ENCODE measurements at regions not wholly inside any gene's neighbourhood (a gene's known extent, or its start where the extent isn't known, plus 50 kb on each side); places are given as distances from the start of the nearest gene placed in this dataset.

DNA sequence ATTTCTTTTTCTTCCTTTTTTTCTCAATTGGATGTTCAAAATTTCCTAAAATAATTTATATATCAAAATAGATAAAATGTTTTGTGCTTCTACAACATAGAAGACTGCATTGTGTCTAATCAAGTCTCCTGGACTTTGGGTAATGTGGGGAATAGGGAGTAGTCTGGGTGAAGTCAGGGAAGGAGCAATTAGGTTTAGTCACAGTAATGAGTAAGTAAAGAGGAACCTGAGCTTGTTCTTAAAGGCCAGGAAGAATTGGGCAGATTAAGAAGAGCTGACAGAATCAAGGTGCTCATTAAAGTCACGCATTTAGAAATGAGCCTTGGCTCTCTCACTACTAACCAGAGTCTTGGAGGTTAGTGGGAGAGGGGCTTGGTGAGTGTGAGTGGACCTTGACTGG, 233.3 kb upstream of the SSTR1 start:
- H3K4me1 Mint-ChIP-seq (ENCODE audit: unreplicated experiment), result no peaks in the 10 kb centered on the region
- H3K9me3 Mint-ChIP-seq, result no peaks in the 10 kb centered on the region
- DNase-seq (ENCODE audit: extremely low spot score, unreplicated experiment), result no peak
- no peaks in the 10 kb centered on the region for H3K36me3 Mint-ChIP-seq
- H3K27me3 Mint-ChIP-seq, result no peaks in the 10 kb centered on the region
- H3K4me3 Mint-ChIP-seq, result no peak overlapping the region
- no peak for TF ChIP-seq CTCF (conservative IDR thresholded peaks at IDR 0.05)
- H3K27ac Mint-ChIP-seq, result no peak overlapping the region

DNA sequence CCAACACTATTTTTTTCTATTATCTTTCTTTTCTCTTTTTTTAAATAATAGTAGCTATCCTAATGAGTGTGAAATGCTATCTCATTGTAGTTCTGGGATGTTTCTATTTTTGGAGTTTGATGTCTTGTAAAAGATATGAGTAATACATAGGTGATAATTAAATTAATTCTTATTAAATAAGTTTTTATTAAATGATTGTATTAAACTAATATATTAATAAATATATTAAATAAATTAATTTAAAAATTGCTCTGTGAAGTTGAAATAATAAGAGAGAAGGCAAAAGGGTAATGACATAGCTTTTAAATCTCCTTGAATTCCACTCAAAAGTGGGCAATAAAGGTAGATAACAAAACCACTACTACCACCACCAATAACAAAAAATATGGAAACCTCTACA, 230.2 kb upstream of the SSTR1 start:
- no peak overlapping the region for H3K27ac Mint-ChIP-seq
- H3K9me3 Mint-ChIP-seq, result peaks cover 10% of the 10 kb centered on the region
- no peak for DNase-seq (ENCODE audit: extremely low spot score, unreplicated experiment)
- no peak overlapping the region for H3K4me3 Mint-ChIP-seq
- no peaks in the 10 kb centered on the region for H3K4me1 Mint-ChIP-seq (ENCODE audit: unreplicated experiment)
- no peak for TF ChIP-seq CTCF (conservative IDR thresholded peaks at IDR 0.05)
- H3K27me3 Mint-ChIP-seq, result no peaks in the 10 kb centered on the region
- H3K36me3 Mint-ChIP-seq, result no peaks in the 10 kb centered on the region

- Mint-ChIP-seq H3K27me3 (no peaks in the 10 kb centered on the region), H3K36me3 (no peaks in the 10 kb centered on the region), H3K9me3 (peaks cover 11% of the 10 kb centered on the region), H3K27ac (no peak overlapping the region), H3K4me1 (ENCODE audit: unreplicated experiment) (no peaks in the 10 kb centered on the region), H3K4me3 (no peak overlapping the region)
- DNase-seq (ENCODE audit: extremely low spot score, unreplicated experiment), result no peak
- TF ChIP-seq CTCF (conservative IDR thresholded peaks at IDR 0.05), result peak; percentile 88
Measured at GRCh38 chr14:37985826-37986470, 221.8 kb upstream of the SSTR1 start.

- Mint-ChIP-seq H3K4me1 (ENCODE audit: unreplicated experiment) (no peaks in the 10 kb centered on the region), H3K27ac (no peak overlapping the region), H3K4me3 (no peak overlapping the region), H3K9me3 (peaks cover 4% of the 10 kb centered on the region), H3K27me3 (no peaks in the 10 kb centered on the region), H3K36me3 (no peaks in the 10 kb centered on the region)
- DNase-seq (ENCODE audit: extremely low spot score, unreplicated experiment), result no peak
- TF ChIP-seq CTCF (conservative IDR thresholded peaks at IDR 0.05), result no peak
Measured at GRCh38 chr14:37988472-37988871, 219.2 kb upstream of the SSTR1 start.

- Mint-ChIP-seq H3K36me3 (no peaks in the 10 kb centered on the region), H3K27me3 (no peaks in the 10 kb centered on the region), H3K9me3 (peaks cover 4% of the 10 kb centered on the region), H3K4me1 (ENCODE audit: unreplicated experiment) (no peaks in the 10 kb centered on the region), H3K4me3 (no peak overlapping the region), H3K27ac (no peak overlapping the region)
- DNase-seq (ENCODE audit: extremely low spot score, unreplicated experiment), result no peak
- no peak for TF ChIP-seq CTCF (conservative IDR thresholded peaks at IDR 0.05)
Measured at GRCh38 chr14:37991027-37991426, 216.7 kb upstream of the SSTR1 start.

- no peak overlapping the region for H3K4me3 Mint-ChIP-seq
- H3K9me3 Mint-ChIP-seq, result peaks cover 4% of the 10 kb centered on the region
- DNase-seq (ENCODE audit: extremely low spot score, unreplicated experiment), result no peak
- H3K27ac Mint-ChIP-seq, result no peak overlapping the region
- TF ChIP-seq CTCF (conservative IDR thresholded peaks at IDR 0.05), result no peak
- no peaks in the 10 kb centered on the region for H3K27me3 Mint-ChIP-seq
- no peaks in the 10 kb centered on the region for H3K4me1 Mint-ChIP-seq (ENCODE audit: unreplicated experiment)
- no peaks in the 10 kb centered on the region for H3K36me3 Mint-ChIP-seq
Measured at GRCh38 chr14:37992499-37992898, 215.2 kb upstream of the SSTR1 start.

Measured in type B pancreatic cell (in vitro differentiated cells).